Ureter (tissue), 1 donor: ENCODE measurements at regions not wholly inside any gene's neighbourhood (a gene's known extent, or its start where the extent isn't known, plus 50 kb on each side); places are given as distances from the start of the nearest gene placed in this dataset.
"Not testable (repeated sequence)": the region's sequence is repeated elsewhere in the genome, so short reads cannot be mapped to it uniquely, and the experiment has no call there.

Source experiments
- DNase-seq: peaks from one replicate; pipeline ENCODE4 v3.0.0-alpha.2; 2020; ENCODE audit warnings: low spot score
- donor health status: DM: yes; HTN: yes; CAD: no.

DNA sequence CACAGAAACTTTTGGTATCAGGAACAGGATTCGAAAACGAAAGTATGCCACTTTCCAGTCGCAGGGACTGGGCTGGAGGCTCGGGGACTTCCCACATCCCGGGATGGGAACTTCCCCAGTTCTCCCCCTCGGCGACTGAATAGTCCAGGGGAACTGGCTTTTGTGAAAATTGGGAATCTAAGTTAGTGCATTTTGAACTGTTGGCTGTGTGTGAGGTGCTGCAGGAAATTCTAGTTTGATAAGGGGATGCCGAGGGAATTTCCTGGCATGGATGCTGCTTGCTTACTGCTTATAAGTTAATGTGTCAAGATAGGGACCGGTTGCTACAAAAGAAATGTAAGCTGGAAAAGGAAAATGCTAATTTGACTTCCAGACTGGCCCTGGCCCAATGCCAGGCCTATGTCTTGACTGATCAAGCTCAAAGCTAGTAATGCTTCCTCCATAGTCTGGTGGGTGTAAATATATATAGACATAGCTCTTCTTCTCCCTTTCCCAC is 73.4 kb upstream of the EIF5 start:
- peak; percentile 54 for DNase-seq

DNA sequence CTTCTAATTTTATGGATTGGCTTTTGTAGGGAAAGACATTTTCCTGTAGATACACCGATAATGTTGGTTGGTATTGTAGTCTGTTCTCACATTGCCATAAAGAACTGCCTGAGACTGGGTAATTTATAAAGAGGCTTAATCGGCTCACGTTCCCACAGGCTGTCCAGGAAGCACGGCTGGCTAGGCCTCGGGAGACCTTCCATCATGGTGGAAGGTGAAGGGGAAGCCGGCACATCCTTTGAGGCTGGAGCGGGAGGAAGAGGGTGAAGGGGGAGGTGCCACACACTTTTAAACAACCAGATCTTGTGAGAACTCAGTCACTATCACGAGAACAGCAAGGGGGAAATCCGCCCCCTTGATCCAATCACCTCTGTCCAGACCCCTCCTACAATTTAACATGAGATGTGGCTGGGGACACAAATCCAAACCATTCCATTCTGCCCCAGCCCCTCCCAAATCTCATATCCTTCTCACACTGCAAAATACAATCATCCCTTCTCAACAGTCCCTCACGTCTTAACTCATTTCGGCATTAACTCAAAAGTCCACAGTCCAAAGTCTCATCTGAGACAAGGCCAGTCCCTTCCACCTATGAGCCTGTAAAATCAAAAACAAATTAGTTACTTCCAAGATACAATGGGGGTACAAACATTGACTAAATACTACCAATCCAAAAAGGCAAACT is 66.7 kb upstream of the EIF5 start:
- peak; percentile 12 for DNase-seq

DNA sequence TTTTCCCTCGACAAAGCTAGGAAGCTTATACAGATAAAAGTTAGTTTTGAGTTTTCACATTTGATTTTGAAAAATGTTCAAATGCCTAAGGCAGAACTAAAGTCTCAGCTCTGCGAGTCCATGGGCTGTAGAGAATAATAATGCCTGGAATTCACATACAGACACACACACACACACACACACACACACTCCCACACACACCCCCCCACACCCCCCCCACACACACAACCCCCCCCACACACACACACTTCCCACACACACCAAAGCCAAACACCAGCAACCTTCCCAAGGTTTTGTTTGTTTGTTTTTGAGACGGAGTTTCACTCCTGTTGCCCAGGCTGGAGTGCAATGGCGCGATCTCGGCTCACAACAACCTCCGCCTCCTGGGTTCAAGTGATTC is 62.8 kb upstream of the EIF5 start:
- no peak for DNase-seq

DNA sequence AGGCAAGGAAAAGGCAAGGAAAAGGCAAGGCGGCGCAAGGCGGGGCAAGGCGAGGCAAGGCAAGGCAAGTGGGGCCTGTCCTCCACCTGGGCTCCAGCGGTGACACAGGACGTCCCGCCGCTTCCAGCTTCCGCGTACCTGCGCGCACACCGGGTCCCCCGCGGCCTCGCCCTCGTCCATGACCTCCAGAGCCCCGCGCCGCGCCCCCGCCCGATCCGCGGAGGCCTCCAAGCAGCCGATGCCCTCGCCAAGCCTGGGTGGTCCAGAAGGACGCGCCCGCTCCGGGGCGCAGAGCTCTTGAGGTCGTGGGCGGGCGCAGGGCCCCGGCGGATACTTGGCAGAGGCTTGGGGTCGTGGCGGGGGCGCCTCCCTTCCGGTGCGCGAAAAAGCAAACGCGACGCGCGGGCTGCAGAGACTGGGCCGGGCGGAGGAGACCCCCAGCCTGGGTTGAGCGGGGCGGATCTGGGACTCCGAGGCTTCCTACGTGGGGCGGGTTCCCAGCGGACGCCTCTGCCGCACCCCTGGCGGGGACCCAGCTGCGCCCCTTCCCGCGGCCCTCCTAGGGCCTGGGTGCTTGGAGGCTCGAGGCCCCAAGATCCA is 60.8 kb upstream of the EIF5 start:
- DNase-seq: peak; percentile 50

DNA sequence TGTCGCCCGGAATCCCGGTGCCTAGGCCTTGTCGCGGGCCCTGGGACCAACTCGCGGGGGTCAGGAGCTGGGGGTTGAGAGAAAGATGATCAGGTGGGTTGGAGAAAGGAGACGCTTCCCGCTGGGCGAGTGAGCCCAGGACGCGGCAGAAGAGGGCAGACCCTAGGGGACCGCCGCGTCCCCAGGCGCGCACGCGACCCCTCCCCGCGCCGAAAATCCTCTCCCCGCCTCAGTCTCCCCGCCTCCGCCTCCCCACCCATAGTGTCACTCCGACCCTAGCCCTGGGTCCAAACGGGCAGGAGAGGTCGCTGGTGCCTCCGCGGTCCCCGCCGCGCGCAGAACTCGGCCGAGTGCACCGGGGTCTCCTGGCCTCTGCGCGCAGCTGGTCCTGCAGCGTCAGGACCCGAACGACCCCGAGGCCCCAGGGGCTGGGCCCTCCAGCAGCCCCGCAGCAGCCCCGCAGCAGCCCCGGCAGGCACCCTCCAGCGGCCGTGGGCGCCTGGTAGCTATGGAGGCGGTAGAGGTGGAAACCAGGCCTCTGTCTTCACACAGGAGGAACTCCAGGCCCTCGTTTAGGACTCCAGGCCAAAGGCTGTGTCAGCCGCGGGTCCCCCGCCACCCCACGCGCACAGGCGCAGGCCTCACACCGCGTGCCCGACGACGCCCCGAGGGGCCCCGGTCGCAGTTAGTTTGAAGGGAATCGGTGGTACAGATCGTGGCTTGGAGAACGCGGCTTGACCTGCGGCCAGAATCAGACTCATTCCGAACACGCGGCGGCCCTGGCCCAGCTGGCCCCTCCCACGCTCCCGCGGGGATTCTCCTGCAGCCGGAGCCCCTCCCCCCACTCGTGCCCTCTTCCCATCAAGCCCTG is 60.1 kb upstream of the EIF5 start:
- DNase-seq: no peak

DNA sequence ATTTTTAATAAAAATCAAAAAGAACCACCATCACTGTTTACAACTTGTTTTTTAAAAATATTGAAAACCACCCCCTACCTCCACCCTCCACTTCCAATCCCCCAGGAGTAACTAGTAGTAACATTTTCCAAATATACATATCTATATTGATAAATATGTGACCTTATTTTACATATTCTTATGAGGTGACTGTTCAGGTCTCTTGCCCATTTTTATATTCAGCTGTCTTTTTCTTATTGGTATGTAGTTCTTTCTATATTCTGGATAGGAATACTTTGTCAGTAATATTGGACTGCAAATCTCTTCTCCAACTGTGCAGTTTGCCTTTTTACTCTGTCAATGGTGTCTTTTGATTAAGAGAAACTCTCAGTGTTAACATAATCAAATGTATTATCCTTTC is 59.0 kb upstream of the EIF5 start:
- no peak for DNase-seq

DNA sequence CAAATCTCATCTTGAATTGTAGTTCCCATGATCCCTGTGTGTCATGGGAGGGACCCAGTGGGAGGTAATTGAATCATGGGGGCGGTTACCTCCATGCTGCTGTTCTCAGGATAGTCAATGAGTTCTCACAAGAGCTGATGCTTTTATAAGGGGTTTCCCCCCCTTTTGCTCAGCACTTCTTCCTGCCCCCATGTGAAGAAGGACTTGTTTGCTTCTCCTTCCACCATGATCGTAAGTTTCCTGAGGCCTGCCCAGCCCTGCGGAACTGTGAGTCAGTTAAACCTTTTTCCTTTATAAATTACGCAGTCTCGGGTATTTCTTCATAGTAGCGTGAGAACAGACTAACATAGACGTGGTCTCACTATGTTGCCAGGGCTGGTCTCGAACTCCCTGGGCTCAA is 56.1 kb upstream of the EIF5 start:
- no peak for DNase-seq

DNA sequence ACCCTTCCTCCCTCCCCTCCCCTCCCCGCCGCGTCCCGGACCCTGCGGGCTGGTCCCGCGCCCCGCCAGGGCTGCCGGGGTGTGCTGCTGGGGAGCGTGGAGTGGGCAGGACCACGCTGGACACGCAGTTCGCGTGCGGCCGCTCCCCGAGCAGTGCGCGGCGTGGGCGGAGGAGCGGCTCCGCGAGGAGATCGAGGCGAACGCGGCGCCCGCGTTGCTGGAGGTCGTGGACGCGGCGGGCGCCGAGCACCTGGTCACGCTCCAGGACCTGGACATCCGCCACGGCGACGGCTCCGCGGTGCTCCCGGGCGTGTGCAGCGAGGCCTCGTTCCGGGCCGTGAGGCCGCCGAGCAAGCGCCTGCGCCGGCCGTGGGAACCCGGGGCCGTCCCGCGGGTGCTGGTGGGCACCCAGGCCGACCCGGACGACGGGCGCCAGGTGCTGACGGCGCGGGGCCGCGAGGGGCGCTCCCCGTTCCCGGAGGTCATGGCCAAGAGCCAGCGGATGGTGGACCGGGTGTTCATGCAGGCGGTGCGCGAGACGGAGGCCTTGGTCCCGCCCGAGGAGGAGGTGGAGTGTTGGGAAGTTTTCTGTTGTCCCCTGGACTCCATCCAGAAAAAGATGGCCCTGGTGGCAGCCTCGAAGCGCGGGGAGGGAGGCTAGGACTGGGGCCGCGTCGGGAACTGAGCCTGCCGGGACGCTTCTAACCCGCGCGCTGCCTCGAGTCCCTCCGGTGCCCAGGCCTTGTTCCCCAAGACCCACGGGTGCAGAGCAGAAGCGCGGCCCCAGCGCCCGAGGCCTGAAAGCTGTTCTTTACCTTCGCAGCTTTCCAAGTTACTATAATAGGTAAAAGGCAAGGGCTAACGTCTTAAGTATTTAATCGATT is 54.7 kb upstream of the EIF5 start:
- DNase-seq: no peak

DNA sequence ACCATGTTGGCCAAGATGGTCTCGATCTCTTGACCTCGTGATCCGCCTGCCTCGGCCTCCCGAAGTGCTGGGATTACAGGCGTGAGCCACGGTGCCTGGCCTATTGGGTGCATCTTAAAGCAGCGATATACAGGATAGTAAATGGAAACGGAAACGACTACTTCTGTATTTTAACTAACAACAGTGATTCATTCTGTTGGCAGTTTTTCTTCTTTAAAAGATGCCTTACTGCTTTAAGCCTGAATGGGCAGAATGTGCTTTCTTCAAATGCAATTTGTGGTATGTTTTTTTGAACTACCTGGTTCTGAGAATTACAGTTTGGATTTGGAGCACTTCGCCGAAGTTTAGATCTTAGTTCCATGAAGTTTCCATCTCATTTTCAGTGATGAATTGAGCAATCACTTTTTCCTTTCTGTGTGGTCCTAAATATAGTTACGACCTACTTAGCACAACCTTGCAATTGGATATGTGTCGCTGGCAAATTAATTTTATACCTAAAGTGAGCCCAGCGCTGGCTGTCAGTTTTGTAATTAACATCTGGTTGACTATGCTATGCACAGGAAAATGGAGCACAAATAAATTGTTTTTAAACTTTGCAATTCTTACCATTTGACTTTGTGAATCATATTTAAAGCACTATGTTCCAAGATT is 53.6 kb upstream of the EIF5 start:
- DNase-seq: no peak

DNA sequence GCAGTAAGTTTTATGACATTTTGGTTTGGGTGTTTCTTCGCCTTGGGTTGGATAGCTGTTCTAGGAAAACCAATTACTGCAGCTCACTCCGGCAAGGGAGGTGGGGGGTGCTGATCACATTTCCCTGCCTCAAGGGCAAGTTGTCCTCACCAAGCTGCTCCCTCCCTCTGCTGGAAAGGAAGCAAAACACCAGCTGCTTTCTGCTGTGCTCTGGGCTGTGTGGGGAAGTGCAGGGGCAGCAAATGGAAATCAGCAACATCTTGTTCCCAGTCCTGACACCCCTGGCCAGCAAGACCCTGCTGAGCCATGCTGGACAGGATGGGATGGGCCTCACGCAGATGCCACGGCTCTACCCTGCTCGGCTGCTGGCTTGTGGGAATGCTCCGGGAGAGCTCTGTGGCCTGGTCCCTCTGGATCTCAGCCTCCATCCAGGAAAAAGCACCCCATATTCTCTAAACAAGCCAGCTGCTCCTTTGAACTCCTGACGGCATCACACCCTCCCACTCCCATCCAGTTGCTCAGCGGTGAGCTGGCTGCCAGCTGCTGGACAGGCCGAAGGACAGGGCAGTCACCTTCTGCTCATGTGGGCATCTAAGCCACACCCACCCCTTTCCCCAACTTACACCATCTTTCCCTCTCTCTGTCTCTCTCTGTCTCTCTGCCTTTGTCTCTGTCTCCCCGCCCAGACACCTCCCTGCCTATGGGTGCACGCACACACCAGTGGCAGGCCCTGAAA is 52.4 kb upstream of the EIF5 start:
- peak; percentile 59 for DNase-seq

DNA sequence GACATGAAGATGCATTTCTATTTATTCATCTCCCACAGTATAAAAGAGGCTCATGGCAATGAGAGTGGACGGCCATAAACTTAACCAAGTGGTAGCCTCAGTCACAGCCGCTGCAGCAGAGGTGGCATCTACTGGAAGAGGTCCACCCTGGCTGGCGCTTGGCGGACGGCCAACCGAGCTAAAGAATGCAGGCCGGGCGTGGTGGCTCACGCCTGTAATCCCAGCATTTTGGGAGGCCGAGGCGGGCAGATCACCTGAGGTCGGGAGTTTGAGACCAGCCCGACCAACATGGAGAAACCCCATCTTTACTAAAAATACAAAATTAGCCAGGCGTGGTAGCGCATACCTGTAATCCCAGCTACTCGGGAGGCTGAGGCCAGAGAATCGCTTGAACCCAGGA is 51.7 kb upstream of the EIF5 start:
- DNase-seq: not testable (repeated sequence)

DNA sequence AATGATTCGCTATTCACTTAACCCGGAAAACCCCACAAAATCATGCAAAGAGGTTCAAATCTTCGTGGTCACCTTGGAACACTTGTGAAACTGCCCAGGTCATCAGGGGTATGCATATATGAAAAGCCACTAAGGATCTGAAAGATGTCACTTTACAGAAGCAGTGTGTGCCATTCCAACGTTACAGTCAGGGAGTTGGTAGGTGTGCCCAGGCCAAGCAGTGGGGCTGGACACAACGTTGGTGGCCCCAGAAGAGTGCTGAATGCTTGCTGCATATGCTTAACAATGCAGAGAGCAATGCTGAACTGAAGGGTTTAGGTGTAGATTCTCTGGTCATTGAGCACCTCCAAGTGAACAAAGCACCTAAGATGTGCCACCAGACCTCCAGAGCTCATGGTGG is 51.1 kb upstream of the EIF5 start:
- DNase-seq: no peak

DNA sequence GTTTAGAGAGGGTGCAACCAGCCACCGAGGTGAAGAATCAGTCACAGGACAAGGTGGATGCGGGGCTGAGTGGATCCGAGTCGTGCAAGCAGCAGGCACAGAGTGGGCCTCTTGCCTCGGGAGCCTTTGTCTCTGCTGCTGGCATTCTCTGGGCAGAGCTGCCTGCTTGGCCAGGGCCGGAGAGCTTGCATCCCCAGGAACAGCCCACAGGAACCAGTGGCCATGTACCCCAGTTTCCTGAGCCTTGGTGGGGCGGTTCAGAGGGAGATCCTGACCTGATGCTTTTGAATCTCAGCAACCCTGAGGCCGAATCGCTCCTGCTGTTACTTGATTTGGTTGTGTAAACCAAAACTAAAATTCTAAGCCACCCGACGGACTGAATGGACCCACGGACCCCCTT is 50.1 kb upstream of the EIF5 start:
- no peak for DNase-seq
